Vagina (tissue), 2 donors: ENCODE measurements at regions not wholly inside any gene's neighbourhood (a gene's known extent, or its start where the extent isn't known, plus 50 kb on each side); places are given as distances from the start of the nearest gene placed in this dataset.

Experiments
- POLR2A ChIP-seq, 2 donors: fragments of 450-650 bp; IDR thresholded peaks; one replicate each; pipeline ENCODE4 v1.6.1; 2017; ENCODE audit warnings: antibody characterized with exemption in 2 of 2, mild to moderate bottlenecking in 2 of 2, moderate library complexity in 2 of 2
- POLR2AphosphoS5 ChIP-seq, 2 donors: sonication (generic); formaldehyde crosslinking; IDR thresholded peaks; one replicate each; pipeline ENCODE4 v1.9.0; 2017; ENCODE audit warnings: antibody characterized with exemption in 2 of 2, mild to moderate bottlenecking in 2 of 2, low read depth in 1 of 2; ENCODE audit not compliant: insufficient read depth in 1 of 2
- TF ChIP-seq, protein P1 (sequence below), 3 experiments: fragments of 450-650 bp in 2 of 3; fragments of 200-600 bp in 1 of 3; sonication (generic) in 1 of 3; IDR thresholded peaks; one replicate each; pipeline ENCODE4 v1.5.1; 2017 to 2019; ENCODE audit warnings: antibody characterized with exemption in 3 of 3, mild to moderate bottlenecking in 2 of 3, moderate library complexity in 2 of 3

DNA sequence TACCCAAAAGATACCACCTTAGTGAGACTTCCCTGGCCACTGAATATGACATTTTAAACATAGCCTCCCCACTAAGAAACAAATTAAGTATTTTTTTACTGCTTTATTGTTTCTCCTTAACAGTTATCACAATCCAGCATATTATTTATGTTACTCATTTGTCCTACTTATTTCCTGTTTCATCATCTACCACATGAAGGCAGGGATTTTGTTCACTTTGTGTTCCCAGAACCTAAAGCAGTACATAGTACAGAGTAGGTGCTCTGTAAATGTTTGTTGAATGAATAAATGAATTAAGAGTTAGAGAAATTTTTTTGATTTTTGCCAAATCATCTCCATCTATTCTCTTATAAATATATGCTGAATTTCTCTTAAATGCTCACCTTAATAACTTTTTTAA, 318.4 kb upstream of the GIMD1 start:
- TF ChIP-seq, protein P1, sequence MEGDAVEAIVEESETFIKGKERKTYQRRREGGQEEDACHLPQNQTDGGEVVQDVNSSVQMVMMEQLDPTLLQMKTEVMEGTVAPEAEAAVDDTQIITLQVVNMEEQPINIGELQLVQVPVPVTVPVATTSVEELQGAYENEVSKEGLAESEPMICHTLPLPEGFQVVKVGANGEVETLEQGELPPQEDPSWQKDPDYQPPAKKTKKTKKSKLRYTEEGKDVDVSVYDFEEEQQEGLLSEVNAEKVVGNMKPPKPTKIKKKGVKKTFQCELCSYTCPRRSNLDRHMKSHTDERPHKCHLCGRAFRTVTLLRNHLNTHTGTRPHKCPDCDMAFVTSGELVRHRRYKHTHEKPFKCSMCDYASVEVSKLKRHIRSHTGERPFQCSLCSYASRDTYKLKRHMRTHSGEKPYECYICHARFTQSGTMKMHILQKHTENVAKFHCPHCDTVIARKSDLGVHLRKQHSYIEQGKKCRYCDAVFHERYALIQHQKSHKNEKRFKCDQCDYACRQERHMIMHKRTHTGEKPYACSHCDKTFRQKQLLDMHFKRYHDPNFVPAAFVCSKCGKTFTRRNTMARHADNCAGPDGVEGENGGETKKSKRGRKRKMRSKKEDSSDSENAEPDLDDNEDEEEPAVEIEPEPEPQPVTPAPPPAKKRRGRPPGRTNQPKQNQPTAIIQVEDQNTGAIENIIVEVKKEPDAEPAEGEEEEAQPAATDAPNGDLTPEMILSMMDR (IDR thresholded peaks at IDR 0.05), result no peak
- TF ChIP-seq POLR2A (IDR thresholded peaks at IDR 0.05) (no peak), POLR2AphosphoS5 (IDR thresholded peaks at IDR 0.05; ENCODE audit: insufficient read depth in 1 of 2, low read depth in 1 of 2) (no peak)
